ENCODE measurements at regions not wholly inside any gene's neighbourhood (a gene's known extent, or its start where the extent isn't known, plus 50 kb on each side); places are given as distances from the start of the nearest gene placed in this dataset.

GRCh38 chr1:103949779-103950178, 200.1 kb downstream of the AMY1C start:
- TF ChIP-seq, protein P1, sequence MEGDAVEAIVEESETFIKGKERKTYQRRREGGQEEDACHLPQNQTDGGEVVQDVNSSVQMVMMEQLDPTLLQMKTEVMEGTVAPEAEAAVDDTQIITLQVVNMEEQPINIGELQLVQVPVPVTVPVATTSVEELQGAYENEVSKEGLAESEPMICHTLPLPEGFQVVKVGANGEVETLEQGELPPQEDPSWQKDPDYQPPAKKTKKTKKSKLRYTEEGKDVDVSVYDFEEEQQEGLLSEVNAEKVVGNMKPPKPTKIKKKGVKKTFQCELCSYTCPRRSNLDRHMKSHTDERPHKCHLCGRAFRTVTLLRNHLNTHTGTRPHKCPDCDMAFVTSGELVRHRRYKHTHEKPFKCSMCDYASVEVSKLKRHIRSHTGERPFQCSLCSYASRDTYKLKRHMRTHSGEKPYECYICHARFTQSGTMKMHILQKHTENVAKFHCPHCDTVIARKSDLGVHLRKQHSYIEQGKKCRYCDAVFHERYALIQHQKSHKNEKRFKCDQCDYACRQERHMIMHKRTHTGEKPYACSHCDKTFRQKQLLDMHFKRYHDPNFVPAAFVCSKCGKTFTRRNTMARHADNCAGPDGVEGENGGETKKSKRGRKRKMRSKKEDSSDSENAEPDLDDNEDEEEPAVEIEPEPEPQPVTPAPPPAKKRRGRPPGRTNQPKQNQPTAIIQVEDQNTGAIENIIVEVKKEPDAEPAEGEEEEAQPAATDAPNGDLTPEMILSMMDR (IDR thresholded peaks at IDR 0.05 in 4 of 5, conservative IDR thresholded peaks at IDR 0.05 in 1 of 5): no peak
- no peak for TF ChIP-seq POLR2A (IDR thresholded peaks at IDR 0.05)
